ENCODE measurements at regions not wholly inside any gene's neighbourhood (a gene's known extent, or its start where the extent isn't known, plus 50 kb on each side); places are given as distances from the start of the nearest gene placed in this dataset.

DNA sequence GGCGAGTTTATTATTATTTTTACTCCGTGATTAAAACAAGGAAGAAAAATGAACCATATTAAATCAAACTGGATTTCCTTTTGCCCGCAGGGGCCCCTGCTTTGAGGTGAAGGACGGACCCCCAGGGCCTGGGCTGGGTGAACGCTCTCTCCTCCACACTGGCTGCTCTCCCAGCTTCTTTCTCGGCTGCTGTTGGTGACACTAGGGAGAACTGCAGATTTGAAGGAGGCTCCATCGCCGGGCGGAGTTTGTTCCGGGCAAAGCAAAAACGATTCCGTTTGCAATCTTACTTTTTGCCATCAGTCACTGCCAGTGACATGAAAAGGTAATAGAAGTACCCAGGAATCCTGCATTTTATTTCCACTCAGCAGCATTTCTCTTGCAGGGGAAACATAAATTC, 221.6 kb upstream of the SDK2 start:
- TF ChIP-seq, protein P1, sequence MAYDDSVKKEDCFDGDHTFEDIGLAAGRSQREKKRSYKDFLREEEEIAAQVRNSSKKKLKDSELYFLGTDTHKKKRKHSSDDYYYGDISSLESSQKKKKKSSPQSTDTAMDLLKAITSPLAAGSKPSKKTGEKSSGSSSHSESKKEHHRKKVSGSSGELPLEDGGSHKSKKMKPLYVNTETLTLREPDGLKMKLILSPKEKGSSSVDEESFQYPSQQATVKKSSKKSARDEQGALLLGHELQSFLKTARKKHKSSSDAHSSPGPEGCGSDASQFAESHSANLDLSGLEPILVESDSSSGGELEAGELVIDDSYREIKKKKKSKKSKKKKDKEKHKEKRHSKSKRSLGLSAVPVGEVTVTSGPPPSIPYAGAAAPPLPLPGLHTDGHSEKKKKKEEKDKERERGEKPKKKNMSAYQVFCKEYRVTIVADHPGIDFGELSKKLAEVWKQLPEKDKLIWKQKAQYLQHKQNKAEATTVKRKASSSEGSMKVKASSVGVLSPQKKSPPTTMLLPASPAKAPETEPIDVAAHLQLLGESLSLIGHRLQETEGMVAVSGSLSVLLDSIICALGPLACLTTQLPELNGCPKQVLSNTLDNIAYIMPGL (CRISPR knock-in tag; IDR thresholded peaks at IDR 0.05) = no peak
- TF ChIP-seq, protein P2, sequence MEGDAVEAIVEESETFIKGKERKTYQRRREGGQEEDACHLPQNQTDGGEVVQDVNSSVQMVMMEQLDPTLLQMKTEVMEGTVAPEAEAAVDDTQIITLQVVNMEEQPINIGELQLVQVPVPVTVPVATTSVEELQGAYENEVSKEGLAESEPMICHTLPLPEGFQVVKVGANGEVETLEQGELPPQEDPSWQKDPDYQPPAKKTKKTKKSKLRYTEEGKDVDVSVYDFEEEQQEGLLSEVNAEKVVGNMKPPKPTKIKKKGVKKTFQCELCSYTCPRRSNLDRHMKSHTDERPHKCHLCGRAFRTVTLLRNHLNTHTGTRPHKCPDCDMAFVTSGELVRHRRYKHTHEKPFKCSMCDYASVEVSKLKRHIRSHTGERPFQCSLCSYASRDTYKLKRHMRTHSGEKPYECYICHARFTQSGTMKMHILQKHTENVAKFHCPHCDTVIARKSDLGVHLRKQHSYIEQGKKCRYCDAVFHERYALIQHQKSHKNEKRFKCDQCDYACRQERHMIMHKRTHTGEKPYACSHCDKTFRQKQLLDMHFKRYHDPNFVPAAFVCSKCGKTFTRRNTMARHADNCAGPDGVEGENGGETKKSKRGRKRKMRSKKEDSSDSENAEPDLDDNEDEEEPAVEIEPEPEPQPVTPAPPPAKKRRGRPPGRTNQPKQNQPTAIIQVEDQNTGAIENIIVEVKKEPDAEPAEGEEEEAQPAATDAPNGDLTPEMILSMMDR (IDR thresholded peaks at IDR 0.05) = no peak
- no peak for TF ChIP-seq ZNF317 (CRISPR knock-in tag; IDR thresholded peaks at IDR 0.05; ENCODE audit: borderline replicate concordance, low read depth)
- TF ChIP-seq, protein P3, sequence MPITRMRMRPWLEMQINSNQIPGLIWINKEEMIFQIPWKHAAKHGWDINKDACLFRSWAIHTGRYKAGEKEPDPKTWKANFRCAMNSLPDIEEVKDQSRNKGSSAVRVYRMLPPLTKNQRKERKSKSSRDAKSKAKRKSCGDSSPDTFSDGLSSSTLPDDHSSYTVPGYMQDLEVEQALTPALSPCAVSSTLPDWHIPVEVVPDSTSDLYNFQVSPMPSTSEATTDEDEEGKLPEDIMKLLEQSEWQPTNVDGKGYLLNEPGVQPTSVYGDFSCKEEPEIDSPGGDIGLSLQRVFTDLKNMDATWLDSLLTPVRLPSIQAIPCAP (CRISPR knock-in tag; IDR thresholded peaks at IDR 0.05) = no peak
- TF ChIP-seq, protein P4, sequence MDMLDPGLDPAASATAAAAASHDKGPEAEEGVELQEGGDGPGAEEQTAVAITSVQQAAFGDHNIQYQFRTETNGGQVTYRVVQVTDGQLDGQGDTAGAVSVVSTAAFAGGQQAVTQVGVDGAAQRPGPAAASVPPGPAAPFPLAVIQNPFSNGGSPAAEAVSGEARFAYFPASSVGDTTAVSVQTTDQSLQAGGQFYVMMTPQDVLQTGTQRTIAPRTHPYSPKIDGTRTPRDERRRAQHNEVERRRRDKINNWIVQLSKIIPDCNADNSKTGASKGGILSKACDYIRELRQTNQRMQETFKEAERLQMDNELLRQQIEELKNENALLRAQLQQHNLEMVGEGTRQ (CRISPR knock-in tag; IDR thresholded peaks at IDR 0.05) = no peak
- TF ChIP-seq ZNF232 (CRISPR knock-in tag; IDR thresholded peaks at IDR 0.05) = no peak
- no peak for TF ChIP-seq TEAD4 (CRISPR knock-in tag; IDR thresholded peaks at IDR 0.05)
